Pancreas (tissue), 10 donors: ENCODE measurements at regions not wholly inside any gene's neighbourhood (a gene's known extent, or its start where the extent isn't known, plus 50 kb on each side); places are given as distances from the start of the nearest gene placed in this dataset.

ENCODE experiments used
- ATAC-seq, 4 donors: fragments of 200-7000 bp; cut with Tn5 transposase; one replicate each; pipeline versions ENCODE4 v1.8.0 to v1.9.1; 2020; ENCODE audit warnings: mild to moderate bottlenecking in 4 of 4, moderate library complexity in 4 of 4
- DNase-seq, 6 donors: peaks; one replicate each; pipeline ENCODE4 v3.0.0-alpha.2; 2020
- FAIRE-seq: peaks from 2 replicates; lab custom pipeline; 2012; peaks lifted over from hg19 to GRCh38; lab: Jason Lieb, UNC
- H3K27ac ChIP-seq, 4 donors: fragments of 200-600 bp; sonication (generic); 1 replicate in 3 of 4; 2 replicates in 1 of 4; pipeline versions ENCODE4 v1.5.0 to v1.8.0; 2020
- H3K27me3 ChIP-seq, 4 donors: fragments of 200-600 bp; one replicate each; pipeline ENCODE4 v1.8.0; 2021
- H3K36me3 ChIP-seq, 3 donors: fragments of 200-600 bp; sonication (generic) in 1 of 3; one replicate each; pipeline versions ENCODE4 v1.5.0 to v1.8.0; 2020 to 2021
- H3K4me1 ChIP-seq, 3 donors: fragments of 200-600 bp; one replicate each; pipeline ENCODE4 v1.8.0; 2021
- H3K4me3 ChIP-seq, 4 donors: fragments of 200-600 bp; sonication (generic) in 2 of 4; one replicate each; pipeline versions ENCODE4 v1.5.0 to v1.8.0; 2020 to 2021
- H3K9me3 ChIP-seq, 4 donors: fragments of 200-600 bp; one replicate each; pipeline ENCODE4 v1.8.0; 2021
- WGBS, 2 donors: extraction: QIAGEN DNeasy Blood & Tissue Kit; methylation state at CpG; one replicate each; pipeline ENCODE4 v1.1.7; 2013; 5-methylcytosine and 5-hydroxymethylcytosine counted together
- intact Hi-C, 3 donors: fragments of 100-400 bp; cut with DNase I; formaldehyde crosslinking; loops; one replicate each; pipeline versions ENCODE4 v1.11.1 to v1.14.2; 2022
- TF ChIP-seq, protein P1 (sequence below), 4 donors: fragments of 200-600 bp; sonication (generic) in 3 of 4; IDR thresholded peaks; one replicate each; pipeline versions ENCODE4 v1.5.0 to v1.8.0; 2021; ENCODE audit warnings: antibody characterized with exemption in 4 of 4
- donor health status: healthy with polysubstance abuse.
- donor health status: DM: no; HTN: no; CAD: no; lungs with moderate emphysema.
- donor health status: DM: no; HTN: no; CAD: no.
- donor health status: control.
- donor health status: control.
- donor health status: Bipolar disorder and iron deficiency.
- donor health status: DM: yes; HTN: yes; CAD: no.
- donor health status: DM: no; HTN: no; CAD: no.
- donor health status: DM: no; HTN: no; CAD: no.
- donor health status: DM: yes; HTN: yes; CAD: no.

DNA sequence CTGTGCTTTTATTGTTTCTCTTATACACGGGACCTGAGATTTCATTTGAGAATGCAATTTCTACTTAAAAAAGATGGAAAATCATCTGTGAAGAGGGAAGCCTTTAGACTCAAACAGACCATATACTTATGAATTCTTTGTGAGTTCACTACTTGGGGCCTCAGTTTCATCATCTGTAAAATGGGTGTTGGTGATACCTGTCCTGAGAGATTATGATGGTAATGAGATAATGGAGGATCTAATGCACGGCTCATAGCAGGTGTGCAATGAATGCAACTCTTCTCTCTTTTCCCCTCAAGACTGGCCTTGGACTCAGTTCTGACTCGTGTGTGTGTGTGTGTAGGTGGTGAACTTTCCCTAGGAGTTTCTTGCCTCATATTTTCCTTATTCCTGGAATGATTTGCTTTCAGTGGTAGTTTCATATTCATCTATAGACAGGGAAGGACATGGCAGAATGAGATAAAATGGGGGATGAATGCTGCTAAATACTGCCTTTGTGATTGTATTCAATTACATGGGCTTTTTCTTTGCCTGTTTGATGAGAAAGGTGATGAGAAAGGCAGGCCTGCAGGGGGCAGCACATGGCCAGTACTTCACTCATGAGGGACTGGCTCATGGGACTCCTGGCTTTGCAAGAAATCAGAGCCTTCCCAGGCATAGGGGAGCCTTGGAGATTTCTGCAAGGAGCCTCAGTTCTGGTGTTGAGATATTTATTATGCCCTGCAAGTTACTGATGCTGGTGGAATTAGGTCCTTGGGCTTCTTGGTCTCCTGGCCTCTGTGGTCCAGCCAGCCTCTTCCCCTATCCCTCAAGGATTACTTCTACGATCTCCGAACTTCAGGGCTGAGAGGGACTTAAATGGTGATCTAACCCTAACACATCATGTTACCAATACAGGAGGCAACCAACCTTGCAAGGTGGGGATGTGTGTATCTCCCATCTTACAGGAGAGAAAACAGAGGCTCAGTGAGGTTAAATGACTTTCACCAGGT lies 70.7 kb downstream of the RPLP1 start:
- FAIRE-seq (no peak), DNase-seq (peak; percentile 66 to 90 (median 80)), ATAC-seq (peak; percentile 80 to 97 (median 93))
- H3K36me3 ChIP-seq, result no peaks in the 10 kb centered on the region
- WGBS, 2 donors, result 70 to 71% methylated on average over 5 of the region's 5 CpGs
- H3K9me3 ChIP-seq, result no peaks in the 10 kb centered on the region
- TF ChIP-seq, protein P1, sequence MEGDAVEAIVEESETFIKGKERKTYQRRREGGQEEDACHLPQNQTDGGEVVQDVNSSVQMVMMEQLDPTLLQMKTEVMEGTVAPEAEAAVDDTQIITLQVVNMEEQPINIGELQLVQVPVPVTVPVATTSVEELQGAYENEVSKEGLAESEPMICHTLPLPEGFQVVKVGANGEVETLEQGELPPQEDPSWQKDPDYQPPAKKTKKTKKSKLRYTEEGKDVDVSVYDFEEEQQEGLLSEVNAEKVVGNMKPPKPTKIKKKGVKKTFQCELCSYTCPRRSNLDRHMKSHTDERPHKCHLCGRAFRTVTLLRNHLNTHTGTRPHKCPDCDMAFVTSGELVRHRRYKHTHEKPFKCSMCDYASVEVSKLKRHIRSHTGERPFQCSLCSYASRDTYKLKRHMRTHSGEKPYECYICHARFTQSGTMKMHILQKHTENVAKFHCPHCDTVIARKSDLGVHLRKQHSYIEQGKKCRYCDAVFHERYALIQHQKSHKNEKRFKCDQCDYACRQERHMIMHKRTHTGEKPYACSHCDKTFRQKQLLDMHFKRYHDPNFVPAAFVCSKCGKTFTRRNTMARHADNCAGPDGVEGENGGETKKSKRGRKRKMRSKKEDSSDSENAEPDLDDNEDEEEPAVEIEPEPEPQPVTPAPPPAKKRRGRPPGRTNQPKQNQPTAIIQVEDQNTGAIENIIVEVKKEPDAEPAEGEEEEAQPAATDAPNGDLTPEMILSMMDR (IDR thresholded peaks at IDR 0.05), result peak; percentile 49 to 66 (median 56)
- no peaks in the 10 kb centered on the region for H3K27me3 ChIP-seq
- no peak overlapping the region for H3K27ac ChIP-seq
- H3K4me3 ChIP-seq, result no peak overlapping the region
- intact Hi-C loops, result loop anchor here in 1 of 3 donors (10.0 kb wide), 1 partner anchor 371 kb away; no protein-coding TSS in a partner anchor
- no peaks in the 10 kb centered on the region for H3K4me1 ChIP-seq

DNA sequence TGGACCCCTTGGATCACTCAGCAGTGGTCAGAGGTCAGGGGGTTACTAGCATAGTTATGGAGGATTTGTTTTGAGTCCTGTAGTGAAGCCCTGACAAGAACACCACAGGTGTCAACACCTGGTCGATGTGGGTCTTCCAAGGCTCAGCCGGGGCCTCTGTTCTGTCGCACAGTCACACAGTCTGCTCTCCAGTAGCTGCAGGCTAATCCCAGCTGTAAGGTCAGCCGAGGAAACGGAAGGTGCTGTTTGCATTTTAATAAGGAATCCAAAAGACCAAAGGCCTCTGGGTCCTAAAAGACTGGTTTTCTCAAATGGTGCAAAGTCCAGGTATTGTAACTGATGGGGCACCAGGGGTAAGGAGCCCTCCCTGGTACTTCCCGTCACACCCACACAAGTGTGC lies 71.7 kb downstream of the RPLP1 start:
- no peaks in the 10 kb centered on the region for H3K9me3 ChIP-seq
- H3K27me3 ChIP-seq, result no peaks in the 10 kb centered on the region
- WGBS, 2 donors, result 65 to 66% methylated on average over 6 of the region's 6 CpGs
- TF ChIP-seq, protein P1 (IDR thresholded peaks at IDR 0.05), result no peak
- FAIRE-seq (no peak), ATAC-seq (peak in 2 of 4 donors; percentile 17 to 38), DNase-seq (no peak)
- no peak overlapping the region for H3K4me3 ChIP-seq
- intact Hi-C loops, result loop anchor here in 1 of 3 donors (10.0 kb wide), 1 partner anchor 371 kb away; no protein-coding TSS in a partner anchor
- no peaks in the 10 kb centered on the region for H3K36me3 ChIP-seq
- no peaks in the 10 kb centered on the region for H3K4me1 ChIP-seq
- H3K27ac ChIP-seq, result no peak overlapping the region

DNA sequence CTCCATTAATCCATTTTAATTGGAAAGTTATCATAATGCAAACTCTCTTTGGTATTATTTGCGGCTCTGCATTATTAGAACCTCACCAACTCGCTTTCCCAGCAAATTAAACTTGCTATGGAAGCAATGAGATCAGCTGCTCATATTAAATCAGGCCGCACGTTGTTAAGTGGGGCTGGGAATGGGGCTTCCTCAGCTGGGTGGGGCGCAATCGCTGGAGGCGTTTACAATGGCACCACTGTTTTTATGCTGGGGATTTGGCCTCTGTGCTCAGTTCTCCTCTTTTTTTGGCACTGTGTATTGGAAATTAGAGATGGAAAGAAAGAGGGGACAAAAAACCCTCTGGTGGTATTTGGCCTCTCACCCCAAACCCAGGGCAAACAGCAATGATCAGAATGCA lies 72.2 kb downstream of the RPLP1 start:
- intact Hi-C loops, result loop anchor here in 1 of 3 donors (10.0 kb wide), 1 partner anchor 370 kb away; no protein-coding TSS in a partner anchor
- Histone ChIP-seq H3K27ac (no peak overlapping the region), H3K4me3 (no peak overlapping the region), H3K27me3 (no peaks in the 10 kb centered on the region), H3K4me1 (no peaks in the 10 kb centered on the region), H3K36me3 (no peaks in the 10 kb centered on the region), H3K9me3 (no peaks in the 10 kb centered on the region)
- DNase-seq (no peak), FAIRE-seq (no peak), ATAC-seq (no peak)
- 73 to 78% methylated on average over 7 of the region's 7 CpGs for WGBS, 2 donors
- TF ChIP-seq, protein P1 (IDR thresholded peaks at IDR 0.05), result no peak

DNA sequence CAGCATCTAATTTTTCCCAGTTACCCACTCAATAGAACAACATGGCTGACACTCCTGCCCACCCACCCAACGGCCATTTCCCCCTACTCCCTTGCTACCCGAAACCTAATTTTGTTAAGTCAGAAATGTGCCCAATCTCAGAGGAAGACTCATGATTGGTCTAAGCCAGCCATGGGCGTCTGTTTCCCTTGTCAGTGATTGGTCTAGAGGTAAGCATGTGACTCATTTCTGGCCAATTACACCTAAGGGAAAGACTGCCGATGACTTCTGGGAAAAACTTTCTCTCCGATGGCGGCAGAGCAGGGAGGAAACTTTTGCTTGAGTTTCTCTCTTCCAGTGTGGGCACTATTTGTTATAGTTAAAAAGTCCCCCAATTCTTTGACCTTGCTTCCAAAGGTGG lies 72.9 kb downstream of the RPLP1 start:
- intact Hi-C loops, result loop anchor here in 1 of 3 donors (10.0 kb wide), 1 partner anchor 369 kb away; no protein-coding TSS in a partner anchor
- Histone ChIP-seq H3K36me3 (no peaks in the 10 kb centered on the region), H3K4me3 (no peak overlapping the region), H3K9me3 (no peaks in the 10 kb centered on the region), H3K4me1 (no peaks in the 10 kb centered on the region), H3K27ac (no peak overlapping the region), H3K27me3 (no peaks in the 10 kb centered on the region)
- DNase-seq (no peak), ATAC-seq (no peak), FAIRE-seq (no peak)
- WGBS, 2 donors, result 82 to 95% methylated on average over 6 of the region's 6 CpGs
- TF ChIP-seq, protein P1 (IDR thresholded peaks at IDR 0.05), result no peak
